ENCODE measurements at regions not wholly inside any gene's neighbourhood (a gene's known extent, or its start where the extent isn't known, plus 50 kb on each side); places are given as distances from the start of the nearest gene placed in this dataset.
"Not testable (repeated sequence)": the region's sequence is repeated elsewhere in the genome, so short reads cannot be mapped to it uniquely, and the experiment has no call there.

DNA sequence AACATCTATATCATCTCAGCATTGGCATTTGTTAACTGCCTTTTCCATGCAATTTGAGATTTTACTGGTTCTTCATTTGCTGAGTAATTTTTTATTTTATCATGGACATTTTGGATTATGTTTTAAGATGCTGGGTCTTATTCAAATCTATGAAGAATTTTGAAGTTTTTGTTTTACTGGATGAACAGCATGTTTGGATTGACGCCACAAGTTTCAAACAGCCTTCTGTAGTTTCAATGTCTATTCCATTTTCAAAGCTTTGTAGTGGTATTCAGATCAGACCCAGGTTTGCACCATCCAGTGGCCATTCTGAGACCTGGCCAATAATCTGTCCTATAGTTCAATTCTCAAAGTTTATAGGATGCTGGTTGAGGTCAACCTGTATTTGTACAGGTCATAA lies 148.4 kb upstream of the STMND1 start:
- H3K27ac Mint-ChIP-seq, result no peak overlapping the region
- H3K4me1 Mint-ChIP-seq, result peaks cover 0 to 1% (median 0%) of the 10 kb centered on the region in 3 donors

GRCh38 chr6:16950825-16951495 lies 150.9 kb upstream of the STMND1 start:
- Mint-ChIP-seq H3K9me3 (peaks cover 0 to 1% (median 0%) of the 10 kb centered on the region in 3 donors), H3K4me1 (peaks cover 0 to 4% (median 0%) of the 10 kb centered on the region in 3 donors), H3K4me3 (no peak overlapping the region), H3K27me3 (peaks cover 12% of the 10 kb centered on the region), H3K27ac (no peak overlapping the region), H3K36me3 (no peaks in the 10 kb centered on the region)

More for the DNA sequence above, 148.4 kb upstream of the STMND1 start:
- H3K36me3 Mint-ChIP-seq, result no peaks in the 10 kb centered on the region
- H3K27me3 Mint-ChIP-seq, result peaks cover 8% of the 10 kb centered on the region
- H3K4me3 Mint-ChIP-seq, result no peak overlapping the region
- H3K9me3 Mint-ChIP-seq, result peaks cover 0 to 1% (median 0%) of the 10 kb centered on the region in 3 donors

- Mint-ChIP-seq H3K36me3 (no peaks in the 10 kb centered on the region), H3K27me3 (peaks cover 12% of the 10 kb centered on the region), H3K4me1 (peaks cover 0 to 4% (median 0%) of the 10 kb centered on the region in 3 donors), H3K27ac (no peak overlapping the region), H3K4me3 (no peak overlapping the region), H3K9me3 (no peaks in the 10 kb centered on the region)
Observed at GRCh38 chr6:16950302-16950701, 151.5 kb upstream of the STMND1 start.

- Mint-ChIP-seq H3K27me3 (peaks cover 13% of the 10 kb centered on the region), H3K9me3 (no peaks in the 10 kb centered on the region), H3K4me1 (peaks cover 0 to 4% (median 0%) of the 10 kb centered on the region in 3 donors), H3K4me3 (no peak overlapping the region), H3K27ac (no peak overlapping the region), H3K36me3 (no peaks in the 10 kb centered on the region)
Observed at GRCh38 chr6:16949716-16950115, 152.1 kb upstream of the STMND1 start.

GRCh38 chr6:16948396-16948795 lies 153.5 kb upstream of the STMND1 start:
- Mint-ChIP-seq H3K4me1 (peaks cover 0 to 4% (median 0%) of the 10 kb centered on the region in 3 donors), H3K27ac (no peak overlapping the region), H3K9me3 (no peaks in the 10 kb centered on the region), H3K36me3 (no peaks in the 10 kb centered on the region), H3K4me3 (no peak overlapping the region), H3K27me3 (peaks cover 16% of the 10 kb centered on the region)

- Mint-ChIP-seq H3K27me3 (peaks cover 16% of the 10 kb centered on the region), H3K4me1 (peaks cover 0 to 4% (median 0%) of the 10 kb centered on the region in 3 donors), H3K4me3 (no peak overlapping the region), H3K36me3 (no peaks in the 10 kb centered on the region), H3K9me3 (no peaks in the 10 kb centered on the region), H3K27ac (no peak overlapping the region)
Observed at GRCh38 chr6:16947375-16948015, 154.4 kb upstream of the STMND1 start.

DNA sequence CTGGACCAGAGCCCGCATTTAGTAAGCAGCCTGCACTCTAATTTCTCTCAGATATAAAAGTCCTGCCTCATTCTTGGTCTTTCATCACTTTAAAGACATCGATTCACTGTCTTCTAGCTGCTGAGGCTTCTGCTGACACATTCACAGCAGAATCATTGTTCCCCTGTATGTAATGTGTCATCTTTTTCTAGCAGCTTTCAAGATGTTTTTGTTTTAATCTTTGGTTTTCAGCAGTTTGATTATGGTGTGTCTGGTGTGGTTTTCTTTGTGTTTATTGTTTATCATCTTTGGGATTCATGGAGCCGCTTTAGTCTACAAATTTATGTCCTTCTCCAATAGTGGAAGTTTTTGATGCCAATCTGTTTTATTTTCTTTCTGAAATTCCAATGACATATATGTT lies 157.3 kb upstream of the STMND1 start:
- Mint-ChIP-seq H3K4me1 (peaks cover 0 to 4% (median 0%) of the 10 kb centered on the region in 3 donors), H3K4me3 (no peak overlapping the region), H3K27ac (no peak overlapping the region), H3K9me3 (no peaks in the 10 kb centered on the region), H3K36me3 (no peaks in the 10 kb centered on the region), H3K27me3 (peaks cover 15% of the 10 kb centered on the region)

GRCh38 chr6:16939839-16940238 lies 162.0 kb upstream of the STMND1 start:
- Mint-ChIP-seq H3K9me3 (no peaks in the 10 kb centered on the region), H3K4me3 (no peak overlapping the region), H3K36me3 (no peaks in the 10 kb centered on the region), H3K4me1 (no peaks in the 10 kb centered on the region), H3K27me3 (peaks cover 7% of the 10 kb centered on the region), H3K27ac (no peak overlapping the region)

- Mint-ChIP-seq H3K27ac (no peak overlapping the region), H3K27me3 (peaks cover 5% of the 10 kb centered on the region), H3K9me3 (no peaks in the 10 kb centered on the region), H3K4me1 (no peaks in the 10 kb centered on the region), H3K4me3 (no peak overlapping the region), H3K36me3 (no peaks in the 10 kb centered on the region)
Observed at GRCh38 chr6:16939351-16939750, 162.5 kb upstream of the STMND1 start.

DNA sequence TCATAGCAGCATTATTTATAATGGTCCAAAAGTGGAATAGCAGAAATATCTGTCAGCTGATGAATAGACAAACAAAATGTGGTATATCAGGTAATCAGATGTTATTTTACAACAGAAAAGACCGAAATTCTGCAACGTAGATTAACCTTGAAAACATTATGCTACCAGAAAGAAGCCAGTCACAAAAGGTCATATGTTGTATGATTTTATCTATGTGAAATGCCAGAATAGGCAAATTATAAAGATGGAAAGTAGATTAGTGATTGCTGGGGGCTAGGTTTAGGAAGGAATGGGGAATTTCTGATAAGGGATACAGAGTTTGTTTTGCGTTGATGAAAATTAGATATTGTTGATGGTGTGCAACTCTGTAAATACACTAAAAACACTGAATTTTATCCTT lies 165.0 kb upstream of the STMND1 start:
- Mint-ChIP-seq H3K27ac (no peak overlapping the region), H3K27me3 (peaks cover 7% of the 10 kb centered on the region), H3K4me3 (no peak overlapping the region), H3K9me3 (no peaks in the 10 kb centered on the region), H3K4me1 (no peaks in the 10 kb centered on the region), H3K36me3 (no peaks in the 10 kb centered on the region)

- Mint-ChIP-seq H3K36me3 (no peaks in the 10 kb centered on the region), H3K9me3 (peaks cover 0 to 4% (median 0%) of the 10 kb centered on the region in 3 donors), H3K4me3 (no peak overlapping the region), H3K4me1 (no peaks in the 10 kb centered on the region), H3K27me3 (peaks cover 7% of the 10 kb centered on the region), H3K27ac (no peak overlapping the region)
Observed at GRCh38 chr6:16933961-16934360, 167.9 kb upstream of the STMND1 start.

- no peaks in the 10 kb centered on the region for H3K36me3 Mint-ChIP-seq
- H3K27me3 Mint-ChIP-seq, result peaks cover 7% of the 10 kb centered on the region
- H3K4me1 Mint-ChIP-seq, result no peaks in the 10 kb centered on the region
- peaks cover 0 to 4% (median 0%) of the 10 kb centered on the region in 3 donors for H3K9me3 Mint-ChIP-seq
- H3K27ac Mint-ChIP-seq, result no peak overlapping the region
- no peak overlapping the region for H3K4me3 Mint-ChIP-seq
Observed at GRCh38 chr6:16933532-16933931, 168.3 kb upstream of the STMND1 start.

DNA sequence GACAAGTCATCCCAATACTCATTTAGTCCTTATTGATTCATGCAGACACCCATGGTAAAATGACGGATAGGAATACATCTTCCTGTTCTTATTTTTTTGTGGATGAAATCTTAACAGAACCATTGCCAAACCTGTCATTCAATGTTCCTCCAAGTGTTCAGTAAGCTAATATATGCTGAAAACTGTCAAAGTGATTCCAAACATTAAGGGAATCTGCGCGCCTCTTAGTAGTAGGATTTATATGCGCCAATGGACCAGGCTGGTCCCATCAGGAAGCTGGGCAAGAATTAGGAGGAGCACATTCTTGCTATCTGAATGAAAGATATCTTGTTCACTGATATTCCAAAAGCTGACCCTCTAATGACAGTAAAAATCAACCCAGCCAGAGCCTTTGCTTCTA lies 168.9 kb upstream of the STMND1 start:
- peaks cover 0 to 4% (median 0%) of the 10 kb centered on the region in 3 donors for H3K9me3 Mint-ChIP-seq

DNA sequence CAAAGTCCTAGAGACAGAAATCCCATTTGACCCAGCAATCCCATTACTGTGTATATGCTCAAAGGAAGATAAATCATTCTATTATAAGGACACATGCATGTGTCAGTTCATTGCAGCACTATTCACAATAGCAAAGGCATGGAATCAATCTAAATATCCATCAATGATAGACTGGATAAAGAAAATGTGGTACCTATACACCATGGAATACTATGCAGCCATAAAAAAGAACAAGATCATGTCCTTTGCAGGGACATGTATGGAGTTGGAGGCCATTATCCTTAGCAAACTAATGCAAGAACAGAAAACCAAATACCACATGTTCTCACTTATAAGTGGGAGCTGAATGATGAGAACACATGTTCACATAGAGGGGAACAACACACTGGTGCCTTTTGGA lies 169.8 kb upstream of the ATXN1 start:
- H3K4me3 Mint-ChIP-seq, H3K27ac Mint-ChIP-seq: not testable (repeated sequence)

More for the DNA sequence above, 168.9 kb upstream of the STMND1 start:
- Mint-ChIP-seq H3K4me3 (no peak overlapping the region), H3K27ac (no peak overlapping the region), H3K36me3 (no peaks in the 10 kb centered on the region), H3K4me1 (no peaks in the 10 kb centered on the region), H3K27me3 (peaks cover 7% of the 10 kb centered on the region)

GRCh38 chr6:16930432-16930831 lies 169.2 kb upstream of the ATXN1 start:
- Mint-ChIP-seq H3K4me3 (no peak overlapping the region), H3K4me1 (no peaks in the 10 kb centered on the region), H3K27me3 (peaks cover 7% of the 10 kb centered on the region), H3K27ac (no peak overlapping the region), H3K9me3 (peaks cover 0 to 4% (median 0%) of the 10 kb centered on the region in 3 donors), H3K36me3 (no peaks in the 10 kb centered on the region)

More for the DNA sequence above, 169.8 kb upstream of the ATXN1 start:
- H3K9me3 Mint-ChIP-seq, H3K4me1 Mint-ChIP-seq, H3K27me3 Mint-ChIP-seq, H3K36me3 Mint-ChIP-seq: not testable (repeated sequence)

DNA sequence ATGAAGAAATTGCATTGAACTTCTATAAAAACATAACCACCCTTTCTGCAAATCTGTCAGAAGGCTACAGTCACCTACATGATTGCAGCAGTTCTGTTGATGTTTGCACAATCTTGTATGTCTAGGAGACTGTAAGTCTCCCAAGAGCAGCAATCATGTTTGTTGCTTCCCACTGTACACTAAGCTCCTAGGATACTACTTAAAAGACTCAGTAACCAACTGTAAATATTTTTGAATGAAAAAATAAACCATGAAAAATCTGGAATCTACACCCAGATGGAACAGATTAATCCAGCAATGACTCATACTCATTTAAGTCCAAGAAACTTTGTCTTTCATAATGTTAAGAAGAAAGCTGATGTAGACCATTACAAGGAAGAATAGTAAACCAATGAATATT lies 168.5 kb upstream of the ATXN1 start:
- H3K27me3 Mint-ChIP-seq, result peaks cover 7% of the 10 kb centered on the region
- H3K9me3 Mint-ChIP-seq, result peaks cover 0 to 4% (median 0%) of the 10 kb centered on the region in 3 donors
- H3K4me1 Mint-ChIP-seq, result no peaks in the 10 kb centered on the region
- H3K27ac Mint-ChIP-seq, result no peak overlapping the region
- H3K4me3 Mint-ChIP-seq, result no peak overlapping the region
- H3K36me3 Mint-ChIP-seq, result no peaks in the 10 kb centered on the region

All from IgD-negative memory B cell (primary cell).